ENCODE measurements at regions not wholly inside any gene's neighbourhood (a gene's known extent, or its start where the extent isn't known, plus 50 kb on each side); places are given as distances from the start of the nearest gene placed in this dataset.

DNA sequence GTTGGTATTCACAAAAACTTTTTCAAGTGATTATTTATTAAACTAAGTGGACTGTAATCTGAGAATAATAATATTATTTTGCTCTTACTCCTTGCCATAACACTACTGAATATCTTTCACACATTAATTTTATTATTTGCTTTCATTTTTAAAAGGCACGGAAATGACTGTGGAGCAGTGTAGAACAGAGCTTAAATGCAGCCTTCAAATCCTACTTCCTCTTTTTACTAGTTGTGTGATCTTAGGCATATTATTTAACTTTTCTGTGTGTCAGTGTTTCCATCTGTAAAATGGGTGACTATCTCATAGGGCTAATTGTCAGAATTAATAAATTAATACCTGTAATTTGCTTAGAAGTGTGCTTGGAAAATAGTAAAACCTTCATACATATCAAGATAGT, 55.5 kb upstream of the SLC8A1 start:
- TF ChIP-seq SPI1 (IDR thresholded peaks at IDR 0.05; ENCODE audit: low read depth, low read length) = peak; percentile 90
- no peak for TF ChIP-seq TAF1 (IDR thresholded peaks at IDR 0.05; ENCODE audit: low read depth, low read length)
- TF ChIP-seq PAX5 (IDR thresholded peaks at IDR 0.05; ENCODE audit: insufficient read depth, low read length, severe bottlenecking) = no peak
- DNase-seq (ENCODE audit: insufficient read length, low spot score) (no peak), FAIRE-seq (no peak)

DNA sequence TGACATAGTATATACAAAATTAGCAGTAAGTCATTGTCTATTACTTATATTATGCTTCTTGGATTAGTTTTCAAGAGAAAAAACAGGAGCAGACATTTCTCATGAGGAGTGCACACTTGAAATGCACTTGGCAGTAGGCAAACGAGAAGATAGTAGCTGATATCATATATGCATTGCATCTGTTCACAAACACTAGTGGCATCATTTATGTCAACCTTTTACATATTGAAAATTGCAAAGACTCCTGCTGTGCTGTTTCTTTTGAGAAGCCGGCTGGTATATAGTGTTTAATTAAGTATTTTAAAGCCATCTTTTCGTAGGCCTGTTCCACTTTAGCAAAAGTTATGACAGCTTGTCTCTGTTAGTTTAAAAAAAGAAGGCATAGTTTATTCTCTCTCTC, 58.4 kb upstream of the SLC8A1 start:
- DNase-seq (ENCODE audit: insufficient read length, low spot score) (no peak), FAIRE-seq (no peak)
- TF ChIP-seq SPI1 (IDR thresholded peaks at IDR 0.05; ENCODE audit: low read depth, low read length) = no peak
- no peak for TF ChIP-seq POU2F2 (IDR thresholded peaks at IDR 0.05; ENCODE audit: low read depth, low read length)
- no peak for TF ChIP-seq TAF1 (IDR thresholded peaks at IDR 0.05; ENCODE audit: low read depth, low read length)
- no peak for TF ChIP-seq POLR2A (IDR thresholded peaks at IDR 0.05; ENCODE audit: low read depth, low read length)
- TF ChIP-seq PAX5 (IDR thresholded peaks at IDR 0.05; ENCODE audit: insufficient read depth, low read length, severe bottlenecking) = no peak
- TF ChIP-seq POLR2AphosphoS5 (IDR thresholded peaks at IDR 0.05; ENCODE audit: low read depth, low read length) = no peak

DNA sequence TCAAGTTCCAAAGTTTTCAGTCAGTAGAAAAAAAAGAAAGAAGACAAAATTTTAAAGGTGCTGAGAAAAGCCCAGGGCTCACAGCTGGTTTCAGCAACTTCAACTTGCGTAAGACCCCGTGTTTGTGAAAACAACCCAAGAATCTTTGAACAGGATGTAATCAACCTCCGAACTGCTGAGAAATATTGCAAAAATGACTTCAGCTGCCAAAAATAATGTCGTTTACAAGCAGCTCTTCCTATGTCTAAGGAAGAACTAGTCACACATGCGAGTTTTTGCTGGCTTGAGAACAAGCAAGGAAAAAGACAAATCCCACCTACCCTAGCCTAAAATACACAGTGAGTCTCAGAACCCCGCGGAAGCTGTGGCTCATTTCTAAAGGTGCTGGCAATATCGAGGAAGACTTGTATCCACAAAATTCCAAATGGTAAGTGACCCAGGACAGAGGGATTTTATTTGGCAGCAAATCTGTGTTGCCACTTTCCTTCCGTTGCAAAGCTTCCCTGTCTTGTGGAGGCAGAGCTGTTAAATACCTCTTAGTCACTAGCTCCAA, 59.8 kb upstream of the SLC8A1 start:
- FAIRE-seq (no peak), DNase-seq (ENCODE audit: insufficient read length, low spot score) (no peak)
- TF ChIP-seq POLR2A (IDR thresholded peaks at IDR 0.05; ENCODE audit: low read depth, low read length) (no peak), POLR2AphosphoS5 (IDR thresholded peaks at IDR 0.05; ENCODE audit: low read depth, low read length) (no peak), POU2F2 (IDR thresholded peaks at IDR 0.05; ENCODE audit: low read depth, low read length) (no peak), SPI1 (IDR thresholded peaks at IDR 0.05; ENCODE audit: low read depth, low read length) (no peak), PAX5 (IDR thresholded peaks at IDR 0.05; ENCODE audit: insufficient read depth, low read length, severe bottlenecking) (no peak), TAF1 (IDR thresholded peaks at IDR 0.05; ENCODE audit: low read depth, low read length) (no peak)

DNA sequence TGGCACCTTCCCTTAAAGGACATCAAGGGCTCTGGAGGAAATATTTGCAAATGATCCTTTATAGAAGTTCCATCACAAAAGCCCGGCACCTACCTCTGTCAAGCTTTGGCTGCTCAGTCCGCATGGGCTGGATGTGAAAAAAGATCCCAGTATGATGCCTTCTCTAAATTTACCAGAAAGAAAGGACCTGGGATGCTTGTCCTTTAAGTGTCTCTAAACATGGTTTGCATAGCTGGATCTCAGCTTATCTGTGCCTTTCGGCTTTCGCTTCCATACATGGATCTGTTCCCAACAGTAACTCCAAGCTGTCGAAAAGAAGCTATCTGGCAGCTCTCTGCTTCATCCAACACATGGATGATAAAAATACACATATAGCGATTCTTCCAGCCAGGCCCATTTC, 60.4 kb upstream of the SLC8A1 start:
- FAIRE-seq = no peak
- no peak for DNase-seq (ENCODE audit: insufficient read length, low spot score)
- TF ChIP-seq POLR2A (IDR thresholded peaks at IDR 0.05; ENCODE audit: low read depth, low read length) (no peak), PAX5 (IDR thresholded peaks at IDR 0.05; ENCODE audit: insufficient read depth, low read length, severe bottlenecking) (no peak), TAF1 (IDR thresholded peaks at IDR 0.05; ENCODE audit: low read depth, low read length) (no peak), POLR2AphosphoS5 (IDR thresholded peaks at IDR 0.05; ENCODE audit: low read depth, low read length) (no peak), POU2F2 (IDR thresholded peaks at IDR 0.05; ENCODE audit: low read depth, low read length) (no peak), SPI1 (IDR thresholded peaks at IDR 0.05; ENCODE audit: low read depth, low read length) (no peak)

DNA sequence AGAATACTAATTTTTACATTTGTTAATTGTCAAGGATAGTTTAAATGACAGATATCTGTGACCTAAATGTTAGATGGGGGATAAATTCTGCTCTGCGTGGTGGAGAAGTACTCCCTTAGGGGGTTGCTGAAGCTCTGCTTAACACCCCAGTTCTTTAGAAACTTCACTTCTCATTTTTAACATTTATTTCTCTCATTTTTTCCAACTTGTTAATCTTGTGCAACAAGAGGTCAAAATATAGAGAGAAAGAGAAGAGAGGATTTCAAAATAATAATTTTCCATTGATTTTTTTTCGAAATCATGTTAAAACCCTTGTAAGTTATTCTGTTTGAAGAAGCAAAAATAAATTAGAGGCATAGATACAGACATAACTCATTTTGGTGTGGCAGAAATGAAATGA, 61.3 kb upstream of the SLC8A1 start:
- TF ChIP-seq POU2F2 (IDR thresholded peaks at IDR 0.05; ENCODE audit: low read depth, low read length) (no peak), TAF1 (IDR thresholded peaks at IDR 0.05; ENCODE audit: low read depth, low read length) (no peak), SPI1 (IDR thresholded peaks at IDR 0.05; ENCODE audit: low read depth, low read length) (no peak), POLR2AphosphoS5 (IDR thresholded peaks at IDR 0.05; ENCODE audit: low read depth, low read length) (no peak), PAX5 (IDR thresholded peaks at IDR 0.05; ENCODE audit: insufficient read depth, low read length, severe bottlenecking) (no peak), POLR2A (IDR thresholded peaks at IDR 0.05; ENCODE audit: low read depth, low read length) (no peak)
- no peak for DNase-seq (ENCODE audit: insufficient read length, low spot score)
- FAIRE-seq = no peak

DNA sequence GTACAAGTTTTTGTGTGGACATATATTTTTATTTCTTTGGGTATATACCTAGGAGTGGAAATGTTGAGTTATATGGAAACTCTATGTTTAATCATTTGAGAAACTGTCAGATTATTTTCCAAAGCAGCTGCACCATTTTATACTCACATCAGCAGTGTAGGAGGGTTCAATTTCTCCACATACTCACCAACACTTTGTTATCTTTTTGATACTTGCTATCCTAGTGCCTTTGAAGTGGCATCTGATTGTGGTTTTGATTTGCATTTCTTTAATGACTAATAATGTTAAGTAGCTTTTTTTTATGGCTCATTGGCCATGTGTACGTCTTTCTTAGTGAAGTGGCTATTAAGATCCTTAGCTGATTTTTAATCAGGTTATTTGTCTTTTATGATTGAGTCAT, 64.7 kb upstream of the SLC8A1 start:
- no peak for FAIRE-seq
- TF ChIP-seq SPI1 (IDR thresholded peaks at IDR 0.05; ENCODE audit: low read depth, low read length) (no peak), POLR2A (IDR thresholded peaks at IDR 0.05; ENCODE audit: low read depth, low read length) (no peak), PAX5 (IDR thresholded peaks at IDR 0.05; ENCODE audit: insufficient read depth, low read length, severe bottlenecking) (no peak), TAF1 (IDR thresholded peaks at IDR 0.05; ENCODE audit: low read depth, low read length) (no peak), POLR2AphosphoS5 (IDR thresholded peaks at IDR 0.05; ENCODE audit: low read depth, low read length) (no peak), POU2F2 (IDR thresholded peaks at IDR 0.05; ENCODE audit: low read depth, low read length) (no peak)

DNA sequence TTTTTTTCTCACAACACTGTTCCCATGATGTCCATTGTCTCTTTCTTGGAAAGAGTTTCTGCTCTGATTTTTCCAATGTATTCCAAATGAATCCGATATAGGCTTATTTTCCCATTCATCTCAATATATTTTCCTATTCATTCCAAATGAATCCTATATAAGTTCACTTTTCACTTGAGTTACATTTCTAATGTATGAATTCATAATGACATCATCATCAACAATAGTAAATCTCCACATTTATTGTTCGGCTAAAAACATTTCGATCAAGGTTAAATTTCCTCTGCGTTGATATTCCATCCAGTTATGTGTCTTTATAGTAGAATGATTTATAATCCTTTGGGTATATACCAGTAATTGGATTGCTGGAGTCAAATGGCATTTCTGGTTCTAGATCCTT, 76.7 kb upstream of the SLC8A1 start:
- FAIRE-seq (no peak), DNase-seq (ENCODE audit: insufficient read length, low spot score) (no peak)
- TF ChIP-seq POLR2A (IDR thresholded peaks at IDR 0.05; ENCODE audit: low read depth, low read length) (no peak), TAF1 (IDR thresholded peaks at IDR 0.05; ENCODE audit: low read depth, low read length) (no peak), POLR2AphosphoS5 (IDR thresholded peaks at IDR 0.05; ENCODE audit: low read depth, low read length) (no peak), SPI1 (IDR thresholded peaks at IDR 0.05; ENCODE audit: low read depth, low read length) (no peak), POU2F2 (IDR thresholded peaks at IDR 0.05; ENCODE audit: low read depth, low read length) (no peak), PAX5 (IDR thresholded peaks at IDR 0.05; ENCODE audit: insufficient read depth, low read length, severe bottlenecking) (no peak)

More for the DNA sequence above, 64.7 kb upstream of the SLC8A1 start:
- no peak for DNase-seq (ENCODE audit: insufficient read length, low spot score)

DNA sequence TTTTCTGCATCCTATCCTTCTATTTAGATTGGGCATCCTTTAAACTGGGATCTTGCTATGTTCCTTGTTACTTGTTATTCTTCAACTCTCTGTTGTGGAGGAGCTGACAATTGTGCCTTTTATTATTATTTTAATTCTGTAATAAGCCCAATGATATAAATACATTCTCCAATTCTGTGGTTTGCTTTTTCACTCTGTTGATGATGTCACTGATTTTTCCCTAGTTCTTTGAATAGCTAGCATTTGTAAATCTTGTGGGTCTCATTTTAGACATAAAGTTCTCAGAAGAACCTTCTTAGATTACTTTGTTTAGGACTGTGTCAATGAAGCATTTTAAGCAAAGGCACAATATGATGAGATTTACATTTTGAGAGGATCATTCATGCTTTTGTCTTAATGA, 79.5 kb upstream of the SLC8A1 start:
- no peak for DNase-seq (ENCODE audit: insufficient read length, low spot score)
- TF ChIP-seq PAX5 (IDR thresholded peaks at IDR 0.05; ENCODE audit: insufficient read depth, low read length, severe bottlenecking) = no peak
- no peak for TF ChIP-seq POU2F2 (IDR thresholded peaks at IDR 0.05; ENCODE audit: low read depth, low read length)
- TF ChIP-seq POLR2A (IDR thresholded peaks at IDR 0.05; ENCODE audit: low read depth, low read length) = no peak
- TF ChIP-seq POLR2AphosphoS5 (IDR thresholded peaks at IDR 0.05; ENCODE audit: low read depth, low read length) = no peak
- TF ChIP-seq SPI1 (IDR thresholded peaks at IDR 0.05; ENCODE audit: low read depth, low read length) = no peak
- TF ChIP-seq TAF1 (IDR thresholded peaks at IDR 0.05; ENCODE audit: low read depth, low read length) = no peak
- no peak for FAIRE-seq

DNA sequence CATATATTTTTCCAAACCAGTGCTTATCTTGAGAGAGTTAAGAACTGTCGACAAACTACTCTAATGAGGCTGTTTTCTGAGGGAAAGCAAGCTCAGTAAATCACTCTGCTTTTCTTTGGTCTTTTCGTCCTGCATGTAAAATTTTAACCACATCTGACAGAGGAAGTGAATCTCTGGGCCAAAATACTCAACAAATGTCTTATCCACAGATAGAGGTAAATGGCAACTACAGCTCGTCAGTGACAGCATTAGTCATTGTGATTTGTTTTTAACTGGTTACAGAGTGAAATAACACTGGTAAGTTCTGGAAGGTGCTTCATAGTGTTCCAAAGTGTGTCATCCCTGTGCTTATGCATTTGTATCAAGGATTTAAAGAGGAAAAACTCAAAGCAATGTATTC, 82.6 kb upstream of the SLC8A1 start:
- TF ChIP-seq POU2F2 (IDR thresholded peaks at IDR 0.05; ENCODE audit: low read depth, low read length) (no peak), TAF1 (IDR thresholded peaks at IDR 0.05; ENCODE audit: low read depth, low read length) (no peak), POLR2AphosphoS5 (IDR thresholded peaks at IDR 0.05; ENCODE audit: low read depth, low read length) (no peak)
- FAIRE-seq (no peak), DNase-seq (ENCODE audit: insufficient read length, low spot score) (no peak)

DNA sequence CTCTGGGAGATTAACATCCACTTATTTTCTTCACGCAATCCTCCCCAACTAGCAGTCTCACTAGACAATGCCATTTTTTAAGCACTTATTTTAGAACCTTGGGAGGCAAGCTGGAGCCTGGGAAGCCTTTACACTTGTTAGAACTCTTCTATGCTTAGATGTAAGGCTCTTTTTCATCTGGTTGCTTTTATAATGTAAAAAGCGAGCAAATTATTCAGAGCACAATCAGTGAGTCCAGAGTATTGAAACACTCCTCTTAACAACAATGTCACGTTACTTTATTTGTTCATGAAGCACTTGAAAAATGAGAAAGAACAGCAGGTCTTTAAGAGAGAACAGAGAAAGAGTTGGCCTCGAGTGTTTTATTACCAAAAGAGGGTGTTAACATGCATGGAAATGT, 84.1 kb upstream of the SLC8A1 start:
- no peak for FAIRE-seq
- TF ChIP-seq TAF1 (IDR thresholded peaks at IDR 0.05; ENCODE audit: low read depth, low read length) (no peak), PAX5 (IDR thresholded peaks at IDR 0.05; ENCODE audit: insufficient read depth, low read length, severe bottlenecking) (no peak), POLR2A (IDR thresholded peaks at IDR 0.05; ENCODE audit: low read depth, low read length) (no peak), POLR2AphosphoS5 (IDR thresholded peaks at IDR 0.05; ENCODE audit: low read depth, low read length) (no peak), SPI1 (IDR thresholded peaks at IDR 0.05; ENCODE audit: low read depth, low read length) (no peak), POU2F2 (IDR thresholded peaks at IDR 0.05; ENCODE audit: low read depth, low read length) (no peak)
- no peak for DNase-seq (ENCODE audit: insufficient read length, low spot score)
